GM21381 (cell line): ENCODE measurements at regions not wholly inside any gene's neighbourhood (a gene's known extent, or its start where the extent isn't known, plus 50 kb on each side); places are given as distances from the start of the nearest gene placed in this dataset.

Source experiments
- ATAC-seq: cut with Tn5 transposase; IDR thresholded peaks from one replicate; pipeline ENCODE4 v1.9.1; 2021; ENCODE audit warnings: mild to moderate bottlenecking, moderate library complexity; ENCODE audit not compliant: unreplicated experiment

DNA sequence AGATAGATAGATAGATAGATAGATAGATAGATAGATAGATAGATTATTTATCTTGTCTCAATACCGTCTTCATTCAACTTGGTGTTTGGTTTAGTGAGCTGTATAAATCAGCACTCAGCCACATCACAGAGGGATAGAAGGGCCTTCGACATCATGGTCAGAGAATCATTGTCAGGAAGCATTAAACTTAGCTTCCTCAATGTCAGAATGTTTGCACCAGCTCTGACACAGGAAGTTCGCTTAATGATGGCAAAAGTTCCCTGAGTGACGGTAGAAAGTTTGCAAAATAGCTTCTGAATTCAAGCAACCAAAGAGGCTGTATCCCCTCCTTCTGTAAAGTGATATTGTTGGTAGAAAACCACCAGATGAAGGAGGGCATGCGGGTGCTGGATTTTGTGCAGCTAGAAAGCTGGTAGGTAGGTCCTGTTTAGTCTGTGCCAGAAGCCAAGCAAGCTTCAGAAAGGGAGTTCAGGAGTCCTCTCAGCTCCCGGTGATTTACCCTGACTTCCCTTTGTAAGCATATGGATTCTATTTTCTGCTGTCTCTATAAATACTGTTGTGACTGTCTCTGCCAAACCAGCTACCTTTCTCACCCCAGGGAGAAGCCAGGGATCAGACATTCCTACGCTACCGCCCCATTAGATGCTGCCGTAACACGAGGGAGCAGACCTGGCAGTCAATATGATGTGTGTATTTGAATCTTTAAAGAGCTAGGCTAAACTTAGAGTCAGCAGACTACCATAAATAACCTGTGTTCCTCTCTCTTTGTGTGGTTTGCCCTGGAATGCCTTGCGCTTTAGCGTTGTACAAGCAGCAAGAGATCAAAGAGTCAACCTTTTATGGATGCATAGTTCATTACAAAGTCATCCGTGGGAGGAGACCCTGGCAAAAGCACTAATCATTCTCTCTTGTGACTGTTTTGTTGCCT lies 200.5 kb upstream of the KIAA1217 start:
- no peak for ATAC-seq

DNA sequence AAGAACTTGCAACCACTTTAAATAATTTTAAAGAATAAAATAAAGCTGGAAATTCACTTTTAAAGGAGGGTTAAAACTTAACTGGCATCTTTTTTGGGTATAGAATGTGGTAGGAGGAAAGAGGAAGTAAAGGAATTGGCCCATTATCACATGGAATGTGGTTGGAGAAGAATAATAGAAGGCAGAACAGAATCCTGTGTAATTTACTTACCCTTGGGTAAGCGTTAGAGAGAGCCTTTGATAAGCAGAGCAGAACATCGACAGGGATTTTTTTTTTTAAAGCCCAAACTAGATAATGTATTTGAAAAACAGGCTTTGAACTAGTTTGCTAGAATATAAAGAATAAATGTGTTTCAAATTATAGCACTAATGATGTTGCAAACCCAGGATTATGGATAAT lies 199.8 kb upstream of the KIAA1217 start:
- ATAC-seq = no peak

DNA sequence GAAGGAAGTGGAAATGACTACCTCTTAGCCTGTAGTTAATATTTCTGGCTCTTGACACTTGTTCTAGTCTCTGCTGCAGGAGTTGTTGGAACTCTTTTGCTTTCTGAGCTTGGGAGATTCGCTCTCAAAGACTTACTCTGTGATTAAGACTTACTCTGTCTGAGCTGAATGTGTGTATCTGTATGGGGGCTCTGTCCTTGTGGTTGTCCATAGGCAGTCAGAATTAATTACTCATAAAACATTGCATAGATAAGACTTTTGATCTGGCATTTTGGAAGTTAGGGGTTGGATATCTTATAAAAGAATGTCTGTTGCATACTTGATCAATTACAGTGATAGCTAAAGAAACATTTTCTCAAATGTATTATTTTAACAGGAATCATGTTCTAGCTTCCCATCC lies 199.2 kb upstream of the KIAA1217 start:
- ATAC-seq = no peak

DNA sequence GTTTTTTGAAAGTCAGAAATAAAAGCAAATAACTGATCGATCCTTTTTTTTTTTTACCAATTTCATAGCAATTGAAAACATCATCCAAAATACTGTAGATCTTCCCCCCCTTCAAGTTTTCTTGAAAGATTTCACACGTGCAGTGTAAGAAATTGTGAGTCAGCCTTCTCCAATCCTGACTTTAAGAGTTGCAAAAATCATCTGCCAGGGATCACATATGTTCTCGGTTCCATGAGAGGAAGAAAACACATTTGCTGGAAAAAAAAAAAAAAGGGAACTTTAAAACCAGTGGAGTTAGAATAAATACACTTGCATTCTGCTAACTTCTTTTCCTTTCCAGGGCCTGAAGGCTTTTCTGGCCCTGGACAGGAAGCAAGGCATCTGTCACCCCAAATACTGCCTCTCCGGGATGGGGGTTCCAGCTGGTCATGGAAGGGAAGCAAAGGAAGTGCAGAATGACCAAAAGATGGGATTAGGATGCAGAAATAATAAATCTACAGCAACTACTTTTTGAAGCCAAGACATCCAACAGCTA lies 198.4 kb upstream of the KIAA1217 start:
- no peak for ATAC-seq

DNA sequence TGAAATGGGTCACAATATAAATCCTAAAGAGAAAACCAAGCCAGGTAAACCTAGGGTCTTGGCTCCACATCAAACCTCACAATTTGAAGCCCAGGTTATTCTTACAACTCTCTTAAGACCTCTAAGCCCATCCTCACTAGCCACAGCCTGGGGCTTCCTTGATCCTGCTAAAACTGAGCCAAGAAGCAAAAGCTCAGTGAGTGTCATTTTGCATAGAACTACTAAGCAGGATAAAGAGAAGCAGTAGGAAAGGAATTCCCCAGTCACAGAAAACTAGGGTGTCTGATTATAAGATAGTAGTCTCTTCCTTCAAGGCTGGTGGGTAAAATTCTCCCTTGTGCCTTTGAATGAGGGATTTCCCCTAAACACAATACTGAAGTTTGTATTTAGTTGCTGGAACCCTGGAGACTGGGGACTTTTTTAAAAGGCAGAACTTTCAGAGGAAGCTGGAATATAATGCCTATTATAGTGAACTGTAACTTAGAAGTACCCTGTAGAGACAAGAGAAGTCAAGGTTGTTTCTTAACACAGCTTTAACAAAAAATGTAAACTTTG lies 196.6 kb upstream of the KIAA1217 start:
- no peak for ATAC-seq

DNA sequence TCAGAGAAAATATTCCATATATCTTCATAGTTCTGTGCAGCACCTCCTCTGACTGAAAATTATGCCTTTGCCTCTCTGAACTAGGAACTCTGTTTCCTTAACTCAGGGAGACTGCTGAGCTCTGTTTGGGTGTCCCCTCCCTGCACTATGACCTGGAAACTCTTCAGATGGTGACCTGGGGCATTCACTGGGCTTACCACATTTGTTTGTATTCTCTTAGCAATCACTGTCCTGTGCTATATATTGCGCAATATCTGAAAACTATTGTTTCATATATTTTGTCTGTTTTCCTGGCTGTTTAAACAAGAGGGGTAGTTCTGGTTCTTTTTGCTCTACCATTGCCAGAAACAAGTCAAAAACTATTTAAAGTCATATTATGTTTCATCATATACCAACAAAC lies 181.8 kb upstream of the KIAA1217 start:
- no peak for ATAC-seq

GRCh38 chr10:24034571-24034970 lies 174.4 kb upstream of the KIAA1217 start:
- no peak for ATAC-seq

- no peak for ATAC-seq
Observed at GRCh38 chr10:24035761-24036160, 173.2 kb upstream of the KIAA1217 start.

- ATAC-seq = no peak
Observed at GRCh38 chr10:24039315-24039714, 169.6 kb upstream of the KIAA1217 start.

- no peak for ATAC-seq
Observed at GRCh38 chr10:24039897-24040296, 169.0 kb upstream of the KIAA1217 start.

GRCh38 chr10:24041034-24041433 lies 167.9 kb upstream of the KIAA1217 start:
- no peak for ATAC-seq

GRCh38 chr10:24041834-24042233 lies 167.1 kb upstream of the KIAA1217 start:
- no peak for ATAC-seq

GRCh38 chr10:24042884-24043283 lies 166.1 kb upstream of the KIAA1217 start:
- ATAC-seq = no peak

DNA sequence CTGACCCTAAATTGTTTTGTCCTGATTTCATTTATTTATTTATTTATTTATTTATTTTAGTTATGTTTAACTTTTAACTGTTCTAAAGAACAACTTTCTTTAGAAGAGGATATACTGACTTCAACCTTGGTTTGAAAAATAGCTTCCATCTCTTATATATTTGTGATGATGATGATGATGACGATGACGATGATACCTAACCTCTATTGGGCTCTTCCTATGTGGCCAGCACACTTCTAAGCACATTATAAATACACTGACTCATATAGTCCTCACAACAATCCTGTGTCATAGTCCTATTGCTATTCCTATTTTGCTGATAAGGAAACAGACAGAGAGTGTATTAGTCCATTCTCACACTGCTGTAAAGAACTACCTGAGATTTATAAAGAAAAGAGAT lies 162.9 kb upstream of the KIAA1217 start:
- no peak for ATAC-seq

DNA sequence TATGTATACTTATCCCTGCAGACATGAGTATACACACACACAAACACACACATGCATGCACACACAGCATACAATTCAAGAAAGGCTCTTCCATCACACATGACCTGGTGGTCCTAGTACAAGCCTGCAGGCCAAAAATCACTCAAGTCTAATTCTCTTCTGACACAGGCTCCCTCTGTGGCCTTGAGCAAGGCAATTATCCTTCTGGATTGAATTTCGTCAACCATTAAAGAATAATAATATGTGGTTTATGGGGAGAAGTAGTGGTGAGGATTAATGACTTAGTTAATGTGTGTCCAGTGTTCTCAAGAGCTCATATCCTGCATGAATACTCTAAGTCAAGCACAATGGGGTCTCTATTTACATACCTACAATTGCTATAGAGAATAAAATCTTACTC lies 161.8 kb upstream of the KIAA1217 start:
- ATAC-seq = no peak

GRCh38 chr10:24054421-24054820 lies 154.5 kb upstream of the KIAA1217 start:
- ATAC-seq = no peak

- ATAC-seq = no peak
Observed at GRCh38 chr10:24080207-24080606, 128.7 kb upstream of the KIAA1217 start.

DNA sequence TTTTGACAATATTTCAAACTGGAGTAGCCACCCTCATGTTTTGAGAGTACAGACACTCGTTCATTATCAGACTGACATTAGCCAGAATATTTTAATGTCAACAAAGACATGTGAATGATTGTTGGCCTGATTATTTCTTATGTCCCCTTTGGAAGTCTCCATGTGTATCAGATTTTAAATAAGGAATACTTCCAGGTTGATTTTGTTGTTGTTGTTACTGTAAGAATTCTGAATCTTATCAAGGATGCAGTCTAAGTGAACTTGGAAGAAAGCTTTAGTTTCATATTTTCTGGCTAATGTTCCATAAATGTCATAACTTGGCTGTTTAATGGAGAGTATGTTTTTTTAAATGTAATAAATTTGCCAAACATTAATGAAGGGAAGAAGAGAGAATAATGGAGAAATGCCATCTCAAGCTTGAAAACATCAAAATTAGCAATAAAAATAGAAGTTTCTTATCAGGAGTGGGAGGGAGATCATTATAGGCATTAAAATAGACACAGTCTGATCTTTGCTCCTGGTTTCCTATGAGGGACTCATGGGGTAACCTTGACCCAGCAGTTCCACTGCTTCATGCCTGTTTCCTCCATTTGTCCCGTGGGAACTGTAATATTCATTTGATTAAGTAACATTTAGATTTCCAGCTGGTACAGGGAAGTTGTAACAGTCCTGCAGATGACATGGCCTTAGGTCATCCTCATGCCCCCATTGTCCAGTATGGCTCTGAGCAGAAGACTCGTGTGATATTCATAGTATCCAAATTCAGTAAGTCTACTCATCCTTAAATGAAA lies 122.4 kb upstream of the KIAA1217 start:
- no peak for ATAC-seq

DNA sequence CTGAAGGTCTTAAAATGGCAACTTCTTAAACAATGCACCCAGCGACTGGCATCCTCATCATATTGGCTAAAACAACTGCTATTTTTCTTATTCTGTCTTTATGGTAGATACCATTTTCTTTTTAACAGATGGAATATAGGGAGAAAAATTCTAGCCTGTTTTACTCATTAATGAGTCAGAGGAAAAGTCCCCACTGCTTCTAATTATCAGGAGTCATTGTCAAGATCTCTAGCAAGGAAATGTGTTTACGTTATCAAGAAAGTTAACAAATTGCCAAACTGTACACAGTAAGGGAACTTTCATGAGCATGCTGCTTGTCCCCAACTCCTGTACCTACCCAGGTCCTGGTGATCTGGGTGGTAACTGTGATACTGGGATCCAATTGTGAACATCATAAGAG lies 117.7 kb upstream of the KIAA1217 start:
- no peak for ATAC-seq

- ATAC-seq = no peak
Observed at GRCh38 chr10:24096281-24096680, 112.7 kb upstream of the KIAA1217 start.

DNA sequence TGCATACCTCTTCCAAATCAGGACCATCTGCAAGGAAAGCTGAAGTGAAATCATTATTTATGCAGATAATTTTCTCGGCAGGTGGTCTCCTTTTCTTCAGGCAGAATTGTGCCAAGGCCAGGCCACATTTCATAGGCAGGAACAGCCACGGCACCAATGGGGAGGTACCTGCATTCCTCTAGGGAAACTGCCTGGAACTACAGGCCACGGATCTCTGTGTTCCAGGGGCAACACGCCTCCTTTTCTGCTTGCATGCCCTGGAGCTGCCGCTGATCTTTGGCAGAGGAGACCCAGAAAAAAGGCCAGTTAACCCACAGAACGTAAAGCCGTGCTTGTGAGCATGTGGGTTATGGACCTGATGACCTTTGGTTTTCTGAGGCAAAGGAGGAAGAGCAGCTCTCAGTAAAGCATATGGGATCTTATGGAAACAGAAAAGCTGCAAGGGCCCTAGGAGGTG lies 111.2 kb upstream of the KIAA1217 start:
- no peak for ATAC-seq
